Keratinocyte (primary cell): ENCODE measurements at regions not wholly inside any gene's neighbourhood (a gene's known extent, or its start where the extent isn't known, plus 50 kb on each side); places are given as distances from the start of the nearest gene placed in this dataset.

Experiments used
- DNase-seq: peaks from one replicate; pipeline ENCODE4 v3.0.0-alpha.2; 2011; ENCODE audit warnings: low read depth, missing footprints, low spot score
- FAIRE-seq: peaks from 2 replicates; lab custom pipeline; 2011; peaks lifted over from hg19 to GRCh38; lab: Jason Lieb, UNC
- H2AFZ ChIP-seq: 2 replicates; pipeline ENCODE4 v1.6.0; 2012; ENCODE audit warnings: low read length, control low read depth, inconsistent platforms; ENCODE audit not compliant: control insufficient read depth
- H3K27ac ChIP-seq: 2 replicates; pipeline ENCODE4 v1.5.1; 2011; ENCODE audit warnings: low read length; ENCODE audit not compliant: control insufficient read depth, insufficient read depth
- H3K27me3 ChIP-seq: 3 replicates; pipeline ENCODE4 v1.6.0; 2011; ENCODE audit warnings: low read length; ENCODE audit not compliant: control insufficient read depth, insufficient read depth; ENCODE audit errors: extremely low read depth
- H3K36me3 ChIP-seq, 2 experiments: 2 replicates in 1 of 2; 3 replicates in 1 of 2; pipeline ENCODE4 v1.5.1; 2011; ENCODE audit warnings: low read length in 2 of 2, mild to moderate bottlenecking in 1 of 2; ENCODE audit not compliant: control insufficient read depth in 2 of 2, insufficient read depth in 2 of 2; ENCODE audit errors: extremely low read depth in 1 of 2
- H3K4me1 ChIP-seq: 3 replicates; pipeline ENCODE4 v1.5.1; 2011; ENCODE audit warnings: low read length; ENCODE audit not compliant: control insufficient read depth, insufficient read depth; ENCODE audit errors: extremely low read depth
- H3K4me2 ChIP-seq: 3 replicates; pipeline ENCODE4 v1.6.0; 2011; ENCODE audit warnings: low read depth, low read length; ENCODE audit not compliant: control insufficient read depth, insufficient read depth; ENCODE audit errors: extremely low read depth
- H3K4me3 ChIP-seq, 3 experiments: fragments of 200-600 bp in 1 of 3; sonication (generic) in 1 of 3; 2 replicates in 2 of 3; 3 replicates in 1 of 3; pipeline ENCODE4 v1.5.1; 2011 to 2016; ENCODE audit warnings: low read length in 3 of 3, mild to moderate bottlenecking in 3 of 3, control low read depth in 2 of 3, inconsistent platforms in 1 of 3, low read depth in 1 of 3, mixed read lengths in 1 of 3, mixed run types in 1 of 3, moderate library complexity in 1 of 3; ENCODE audit not compliant: control insufficient read depth in 2 of 3, insufficient read depth in 2 of 3; ENCODE audit errors: extremely low read depth in 1 of 3
- H3K79me2 ChIP-seq: 2 replicates; pipeline ENCODE4 v1.6.0; 2012; ENCODE audit warnings: low read length; ENCODE audit not compliant: control insufficient read depth, insufficient read depth
- H3K9ac ChIP-seq: 3 replicates; pipeline ENCODE4 v1.6.0; 2011; ENCODE audit warnings: low read length; ENCODE audit not compliant: control insufficient read depth, insufficient read depth; ENCODE audit errors: extremely low read depth
- H3K9me1 ChIP-seq: 3 replicates; pipeline ENCODE4 v1.6.0; 2011; ENCODE audit warnings: low read length; ENCODE audit not compliant: control insufficient read depth, insufficient read depth; ENCODE audit errors: extremely low read depth
- H3K9me3 ChIP-seq: 2 replicates; pipeline ENCODE4 v1.5.1; 2012; ENCODE audit warnings: low read depth, low read length; ENCODE audit not compliant: control insufficient read depth
- H4K20me1 ChIP-seq: 3 replicates; pipeline ENCODE4 v1.6.0; 2011; ENCODE audit warnings: low read length; ENCODE audit not compliant: control insufficient read depth, insufficient read depth; ENCODE audit errors: extremely low read depth
- CTCF ChIP-seq, 3 experiments: IDR thresholded peaks in 1 of 3; conservative IDR thresholded peaks in 1 of 3; optimal IDR thresholded peaks in 1 of 3; 2 replicates in 2 of 3; 3 replicates in 1 of 3; pipeline versions ENCODE3 to v1.5.1; 2011; ENCODE audit warnings: low read length in 3 of 3, mild to moderate bottlenecking in 3 of 3, moderate library complexity in 2 of 3, control low read depth in 1 of 3, inconsistent platforms in 1 of 3; ENCODE audit not compliant: insufficient read depth in 2 of 3; ENCODE audit errors: extremely low read depth in 1 of 3
- EZH2 ChIP-seq: IDR thresholded peaks from one replicate; pipeline ENCODE4 v1.6.1; 2012; ENCODE audit warnings: inconsistent platforms, mild to moderate bottlenecking, low read length, moderate library complexity
- dilution Hi-C: fragments of 300-500 bp; cut with MboI; formaldehyde crosslinking; loops from one replicate; pipeline ENCODE4 v1.7.0; 2020; ENCODE audit warnings: low sequenced_read_pairs; ENCODE audit not compliant: extremely low pct_ligation_motif_present

- Histone ChIP-seq H3K4me3 (no peak overlapping the region), H3K9me3 (peaks cover 5% of the 10 kb centered on the region), H4K20me1 (no peaks in the 10 kb centered on the region), H2AFZ (no peak overlapping the region), H3K79me2 (no peaks in the 10 kb centered on the region), H3K27ac (no peak overlapping the region), H3K9ac (no peak overlapping the region), H3K27me3 (no peaks in the 10 kb centered on the region), H3K36me3 (no peaks in the 10 kb centered on the region), H3K4me1 (no peaks in the 10 kb centered on the region), H3K4me2 (no peak overlapping the region), H3K9me1 (no peaks in the 10 kb centered on the region)
- FAIRE-seq (no peak), DNase-seq (no peak)
- no peak for TF ChIP-seq EZH2
- TF ChIP-seq CTCF (optimal IDR thresholded peaks at IDR 0.05 in 1 of 3, IDR thresholded peaks at IDR 0.05 in 1 of 3, conservative IDR thresholded peaks at IDR 0.05 in 1 of 3; ENCODE audit: extremely low read depth in 1 of 3, insufficient read depth in 2 of 3, low read length in 3 of 3) = no peak
- dilution Hi-C loops = no loop called here
Measured at GRCh38 chr2:4368907-4369306, 665.5 kb downstream of the DCDC2C start.

- H4K20me1 ChIP-seq = no peaks in the 10 kb centered on the region
- no peak for TF ChIP-seq CTCF (optimal IDR thresholded peaks at IDR 0.05 in 1 of 3, IDR thresholded peaks at IDR 0.05 in 1 of 3, conservative IDR thresholded peaks at IDR 0.05 in 1 of 3; ENCODE audit: extremely low read depth in 1 of 3, insufficient read depth in 2 of 3, low read length in 3 of 3)
- no peak for TF ChIP-seq EZH2
- H3K36me3 ChIP-seq = no peaks in the 10 kb centered on the region
- dilution Hi-C loops = no loop called here
- H3K9me1 ChIP-seq = no peaks in the 10 kb centered on the region
- H2AFZ ChIP-seq = no peak overlapping the region
- H3K9ac ChIP-seq = no peak overlapping the region
- H3K79me2 ChIP-seq = no peaks in the 10 kb centered on the region
- H3K9me3 ChIP-seq = peaks cover 5% of the 10 kb centered on the region
- no peak overlapping the region for H3K27ac ChIP-seq
- FAIRE-seq (no peak), DNase-seq (no peak)
- H3K4me1 ChIP-seq = no peaks in the 10 kb centered on the region
- H3K27me3 ChIP-seq = no peaks in the 10 kb centered on the region
- no peak overlapping the region for H3K4me3 ChIP-seq
- no peak overlapping the region for H3K4me2 ChIP-seq
Measured at GRCh38 chr2:4369826-4370419, 666.5 kb downstream of the DCDC2C start.
